Ammon's horn (tissue), 1 donor: ENCODE measurements at regions not wholly inside any gene's neighbourhood (a gene's known extent, or its start where the extent isn't known, plus 50 kb on each side); places are given as distances from the start of the nearest gene placed in this dataset.
"Not testable (repeated sequence)": the region's sequence is repeated elsewhere in the genome, so short reads cannot be mapped to it uniquely, and the experiment has no call there.

Experiments used
- DNase-seq: peaks from one replicate; pipeline ENCODE4 v3.0.0-alpha.2; 2016; ENCODE audit warnings: low spot score

GRCh38 chr7:92915348-92915747 is 79.0 kb upstream of the CDK6 start:
- DNase-seq: no peak

- DNase-seq: no peak
Observed at GRCh38 chr7:92914645-92915044, 78.3 kb upstream of the CDK6 start.

- DNase-seq: no peak
Observed at GRCh38 chr7:92913849-92914248, 77.5 kb upstream of the CDK6 start.

- DNase-seq: no peak
Observed at GRCh38 chr7:92910976-92911375, 74.6 kb upstream of the CDK6 start.

- no peak for DNase-seq
Observed at GRCh38 chr7:92909686-92910475, 73.5 kb upstream of the CDK6 start.

GRCh38 chr7:92904244-92905131 is 68.1 kb upstream of the CDK6 start:
- DNase-seq: no peak

- DNase-seq: no peak
Observed at GRCh38 chr7:92898798-92899197, 62.4 kb upstream of the CDK6 start.

GRCh38 chr7:92894857-92895256 is 58.5 kb upstream of the CDK6 start:
- DNase-seq: not testable (repeated sequence)

GRCh38 chr7:92889081-92889480 is 52.7 kb upstream of the CDK6 start:
- DNase-seq: no peak
